ENCODE measurements at regions not wholly inside any gene's neighbourhood (a gene's known extent, or its start where the extent isn't known, plus 50 kb on each side); places are given as distances from the start of the nearest gene placed in this dataset.

GRCh38 chr6:167221400-167222201, 63.8 kb upstream of the GPR31 start:
- Histone ChIP-seq H2BK20ac (ENCODE audit: low read length) (peak overlapping the region; percentile 24), H3K79me2 (ENCODE audit: control insufficient read depth in 1 of 2, insufficient read depth in 2 of 2, low read length in 2 of 2) (peaks cover 0 to 5% of the 10 kb centered on the region in 2 experiments; a peak in 1 of 4 replicates), H2BK12ac (ENCODE audit: low read depth, low read length) (peak overlapping the region; percentile 70; the same call in 1 of the 2 replicates), H2BK5ac (ENCODE audit: low read depth, low read length) (peak overlapping the region; percentile 12; the same call in 1 of the 2 replicates), H4K5ac (ENCODE audit: insufficient read length, low read depth, low read length) (no peak overlapping the region), H3K27ac (ENCODE audit: low read depth, low read length) (no peak overlapping the region), H3K23me2 (ENCODE audit: low read depth, low read length) (no peaks in the 10 kb centered on the region), H2AFZ (ENCODE audit: low read length) (no peak overlapping the region), H3K79me1 (ENCODE audit: low read depth, low read length) (no peaks in the 10 kb centered on the region), H3K4me3 (ENCODE audit: extremely low read depth in 1 of 4, insufficient read depth in 2 of 4, low read depth in 3 of 4, low read length in 4 of 4) (no peak overlapping the region), H2BK15ac (ENCODE audit: low read length) (peak overlapping the region; percentile 10; the same call in 1 of the 2 replicates), H4K91ac (replicated peaks; ENCODE audit: insufficient read length, low read length) (peak overlapping the region; percentile 95), H2BK120ac (replicated peaks; ENCODE audit: low read depth, low read length) (no peak overlapping the region), H3K9me3 (ENCODE audit: insufficient read depth in 2 of 2, low read depth in 1 of 2, low read length in 1 of 2) (no peaks in the 10 kb centered on the region), H3K36me3 (ENCODE audit: control insufficient read depth in 2 of 4, insufficient read depth in 4 of 4, low read length in 3 of 4) (no peaks in the 10 kb centered on the region), H3K18ac (ENCODE audit: extremely low read depth, low read length) (peak overlapping the region; percentile 78), H3K56ac (replicated peaks; ENCODE audit: insufficient read length, low read depth, low read length) (no peak overlapping the region), H3K23ac (ENCODE audit: insufficient read length) (no peak overlapping the region), H3K14ac (ENCODE audit: insufficient read length) (peak overlapping the region; percentile 96), H3K4ac (replicated peaks; ENCODE audit: insufficient read length, low read depth, low read length) (peak overlapping the region; percentile 99), H4K8ac (ENCODE audit: extremely low read depth, insufficient read depth, low read length) (no peak overlapping the region), H3K27me3 (replicated peaks in 1 of 4; ENCODE audit: control insufficient read depth in 3 of 4, extremely low read depth in 1 of 4, insufficient read depth in 3 of 4, low read length in 3 of 4) (peaks cover 0 to 3% (median 0%) of the 10 kb centered on the region in 4 experiments; a peak in 3 of 7 replicates), H4K20me1 (replicated peaks in 1 of 2; ENCODE audit: control insufficient read depth in 1 of 2, insufficient read depth in 2 of 2, low read length in 2 of 2) (no peaks in the 10 kb centered on the region), H3K9ac (replicated peaks in 1 of 4; ENCODE audit: extremely low read depth in 1 of 4, low read depth in 3 of 4, low read length in 3 of 4) (no peak overlapping the region), H3K4me1 (replicated peaks in 1 of 4; ENCODE audit: control insufficient read depth in 3 of 4, insufficient read depth in 4 of 4, low read length in 3 of 4) (peaks cover 3 to 32% (median 18%) of the 10 kb centered on the region in 4 experiments), H3K4me2 (ENCODE audit: insufficient read depth in 1 of 2, low read depth in 2 of 2, low read length in 2 of 2) (no peak overlapping the region), H2AK5ac (ENCODE audit: low read depth, low read length) (peak overlapping the region; percentile 7; the same call in 1 of the 2 replicates)
- ChIA-PET POLR2A (ENCODE audit: partially characterized antibody) (interaction anchor here (1.0 kb wide), 1 partner anchor 8 kb away, joined by 3 read pairs; no protein-coding TSS in a partner anchor), CTCF (ENCODE audit: partially characterized antibody) (interaction anchor here (0.7 to 4.3 kb wide), 10 partner anchors 9 to 129 kb away, joined by 3 to 27 read pairs (median 6); no protein-coding TSS in a partner anchor)
- 79% methylated on average over 17 of the region's 19 CpGs; no CpG with 5 or more reads in 1 of the 2 experiments for WGBS, 2 experiments (ENCODE audit: extremely low coverage in 1 of 2, insufficient coverage in 1 of 2, insufficient read length in 1 of 2, insufficient replicate concordance in 2 of 2, low coverage in 1 of 2, low lambda C conversion rate in 2 of 2, missing lambda C conversion rate in 1 of 2)
- no peak for DNase-seq (ENCODE audit: low read depth in 1 of 2, low spot score in 2 of 2)
- no peak for FAIRE-seq
- TF ChIP-seq RNF2 (IDR thresholded peaks at IDR 0.05; ENCODE audit: borderline replicate concordance, low read depth, low read length, missing control alignments, poor library complexity, severe bottlenecking), result no peak
- no peak for TF ChIP-seq MAFK (IDR thresholded peaks at IDR 0.05; ENCODE audit: low read depth, low read length)
- no peak for TF ChIP-seq RFX5 (IDR thresholded peaks at IDR 0.05; ENCODE audit: borderline replicate concordance, low read depth, low read length)
- no peak for TF ChIP-seq CTBP2 (IDR thresholded peaks at IDR 0.05; ENCODE audit: borderline replicate concordance, insufficient read depth, insufficient read length, low read length)
- no peak for TF ChIP-seq FOSL1 (IDR thresholded peaks at IDR 0.05; ENCODE audit: insufficient read depth, low read depth, low read length)
- TF ChIP-seq HDAC6 (IDR thresholded peaks at IDR 0.05; ENCODE audit: low read depth, low read length), result no peak
- TF ChIP-seq PHF8 (conservative IDR thresholded peaks at IDR 0.05; ENCODE audit: low read depth, low read length), result no peak
- TF ChIP-seq, protein P1, sequence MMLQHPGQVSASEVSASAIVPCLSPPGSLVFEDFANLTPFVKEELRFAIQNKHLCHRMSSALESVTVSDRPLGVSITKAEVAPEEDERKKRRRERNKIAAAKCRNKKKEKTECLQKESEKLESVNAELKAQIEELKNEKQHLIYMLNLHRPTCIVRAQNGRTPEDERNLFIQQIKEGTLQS (IDR thresholded peaks at IDR 0.05; ENCODE audit: insufficient read depth, low read depth, low read length), result no peak
- no peak for TF ChIP-seq SUZ12 (IDR thresholded peaks at IDR 0.05; ENCODE audit: low read length)
- no peak for TF ChIP-seq POLR2AphosphoS5 (IDR thresholded peaks at IDR 0.05; ENCODE audit: low read depth, low read length)

Measured in H1 (cell line).